Left lung (tissue), 4 donors: ENCODE measurements at regions not wholly inside any gene's neighbourhood (a gene's known extent, or its start where the extent isn't known, plus 50 kb on each side); places are given as distances from the start of the nearest gene placed in this dataset.
"Not testable (repeated sequence)": the region's sequence is repeated elsewhere in the genome, so short reads cannot be mapped to it uniquely, and the experiment has no call there.

Experiments
- ATAC-seq: fragments of 200-7000 bp; cut with Tn5 transposase; one replicate; pipeline ENCODE4 v1.9.1; 2020; ENCODE audit warnings: moderate library complexity
- DNase-seq, 4 donors: peaks; one replicate each; pipeline ENCODE4 v3.0.0-alpha.2; 2013 to 2020
- H3K27ac ChIP-seq, 2 donors: fragments of 200-600 bp; sonication (generic) in 1 of 2; one replicate each; pipeline versions ENCODE4 v1.5.0 to v1.8.0; 2020 to 2021
- H3K27me3 ChIP-seq, 2 donors: fragments of 200-600 bp; sonication (generic) in 1 of 2; one replicate each; pipeline versions ENCODE4 v1.5.0 to v1.8.0; 2020 to 2021
- H3K36me3 ChIP-seq, 2 donors: fragments of 200-600 bp; sonication (generic) in 1 of 2; one replicate each; pipeline versions ENCODE4 v1.5.0 to v1.8.0; 2020 to 2021
- H3K4me1 ChIP-seq, 2 donors: fragments of 200-600 bp; one replicate each; pipeline ENCODE4 v1.8.0; 2021
- H3K4me3 ChIP-seq, 2 donors: fragments of 200-600 bp; sonication (generic) in 1 of 2; one replicate each; pipeline versions ENCODE4 v1.5.0 to v1.8.0; 2020 to 2021; ENCODE audit warnings: mild to moderate bottlenecking in 1 of 2
- H3K9me3 ChIP-seq, 2 donors: fragments of 200-600 bp; sonication (generic) in 1 of 2; one replicate each; pipeline versions ENCODE4 v1.5.0 to v1.8.0; 2020 to 2021
- CTCF ChIP-seq, 2 donors: fragments of 200-600 bp; sonication (generic) in 1 of 2; IDR thresholded peaks; one replicate each; pipeline versions ENCODE4 v1.5.0 to v1.8.0; 2021; ENCODE audit warnings: antibody characterized with exemption in 2 of 2
- intact Hi-C, 2 donors: fragments of 100-400 bp; cut with DNase I; formaldehyde crosslinking; loops; one replicate each; pipeline versions ENCODE4 v1.11.2 to v1.14.2; 2022
- donor health status: DM: no; HTN: yes; CAD: no.
- donor health status: DM: no; HTN: no; CAD: no.

- Histone ChIP-seq H3K4me1 (no peaks in the 10 kb centered on the region), H3K27me3 (no peaks in the 10 kb centered on the region), H3K27ac (no peak overlapping the region), H3K9me3 (peaks cover 0 to 12% of the 10 kb centered on the region in 2 donors), H3K36me3 (no peaks in the 10 kb centered on the region), H3K4me3 (no peak overlapping the region)
- ATAC-seq (no peak), DNase-seq (no peak)
- TF ChIP-seq CTCF (IDR thresholded peaks at IDR 0.05) = no peak
- intact Hi-C loops = no loop called here
Measured at GRCh38 chr2:166750624-166751023, 137.7 kb upstream of the XIRP2 start.

- H3K27ac ChIP-seq, H3K4me1 ChIP-seq, ATAC-seq, DNase-seq, H3K27me3 ChIP-seq, intact Hi-C loops, H3K36me3 ChIP-seq, H3K4me3 ChIP-seq: not testable (repeated sequence)
- H3K9me3 ChIP-seq = peaks cover 0 to 77% of the 10 kb centered on the region in 2 donors
Measured at GRCh38 chr2:166744117-166744516, 144.2 kb upstream of the XIRP2 start.

- H3K27me3 ChIP-seq, H3K27ac ChIP-seq, H3K4me1 ChIP-seq, H3K4me3 ChIP-seq, ATAC-seq, H3K36me3 ChIP-seq, DNase-seq, intact Hi-C loops: not testable (repeated sequence)
- H3K9me3 ChIP-seq = peaks cover 0 to 82% of the 10 kb centered on the region in 2 donors
Measured at GRCh38 chr2:166743482-166743881, 144.8 kb upstream of the XIRP2 start.

- H3K4me1 ChIP-seq = no peaks in the 10 kb centered on the region
- intact Hi-C loops = no loop called here
- no peaks in the 10 kb centered on the region for H3K27me3 ChIP-seq
- peaks cover 0 to 3% of the 10 kb centered on the region in 2 donors for H3K9me3 ChIP-seq
- no peaks in the 10 kb centered on the region for H3K36me3 ChIP-seq
- DNase-seq (no peak), ATAC-seq (no peak)
- TF ChIP-seq CTCF (IDR thresholded peaks at IDR 0.05) = no peak
- H3K4me3 ChIP-seq = no peak overlapping the region
- no peak overlapping the region for H3K27ac ChIP-seq
Measured at GRCh38 chr2:166727095-166727494, 161.2 kb upstream of the XIRP2 start.

GRCh38 chr2:166725927-166726924 lies 162.1 kb upstream of the XIRP2 start:
- Histone ChIP-seq H3K27me3 (no peaks in the 10 kb centered on the region), H3K36me3 (no peaks in the 10 kb centered on the region), H3K27ac (no peak overlapping the region), H3K4me3 (no peak overlapping the region), H3K9me3 (peaks cover 0 to 3% of the 10 kb centered on the region in 2 donors), H3K4me1 (no peaks in the 10 kb centered on the region)
- DNase-seq (no peak), ATAC-seq (no peak)
- intact Hi-C loops = no loop called here
- TF ChIP-seq CTCF (IDR thresholded peaks at IDR 0.05) = no peak

GRCh38 chr2:166716968-166717367 lies 171.3 kb upstream of the XIRP2 start:
- Histone ChIP-seq H3K27me3 (no peaks in the 10 kb centered on the region), H3K4me3 (no peak overlapping the region), H3K9me3 (peaks cover 0 to 12% of the 10 kb centered on the region in 2 donors), H3K36me3 (no peaks in the 10 kb centered on the region), H3K27ac (no peak overlapping the region), H3K4me1 (no peaks in the 10 kb centered on the region)
- DNase-seq (no peak), ATAC-seq (no peak)
- intact Hi-C loops = no loop called here
- TF ChIP-seq CTCF (IDR thresholded peaks at IDR 0.05) = no peak
